COLO829 (cell line): ENCODE measurements at regions not wholly inside any gene's neighbourhood (a gene's known extent, or its start where the extent isn't known, plus 50 kb on each side); places are given as distances from the start of the nearest gene placed in this dataset.

Experiments
- DNase-seq: peaks from one replicate; pipeline ENCODE4 v3.0.0; 2012; ENCODE audit warnings: low spot score

DNA sequence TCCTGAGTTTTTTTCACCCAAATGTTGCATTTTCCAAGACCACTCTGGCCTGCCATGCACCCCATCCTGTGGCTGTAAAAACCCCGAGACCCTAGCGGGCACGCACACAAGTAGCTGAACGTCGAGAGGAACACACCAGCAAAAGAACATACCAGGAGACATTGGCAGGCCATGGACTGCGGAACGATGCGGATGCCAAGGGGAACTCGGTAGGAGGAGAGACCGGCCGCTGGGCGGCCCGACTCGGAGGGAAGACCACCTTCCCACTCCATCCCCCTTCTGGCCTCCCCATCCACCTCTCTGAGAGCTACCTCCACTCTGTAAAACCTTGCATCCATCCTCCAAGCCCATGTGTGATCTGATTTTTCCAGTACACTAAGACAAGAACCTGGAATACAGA, 105.5 kb upstream of the CELF4 start:
- no peak for DNase-seq

DNA sequence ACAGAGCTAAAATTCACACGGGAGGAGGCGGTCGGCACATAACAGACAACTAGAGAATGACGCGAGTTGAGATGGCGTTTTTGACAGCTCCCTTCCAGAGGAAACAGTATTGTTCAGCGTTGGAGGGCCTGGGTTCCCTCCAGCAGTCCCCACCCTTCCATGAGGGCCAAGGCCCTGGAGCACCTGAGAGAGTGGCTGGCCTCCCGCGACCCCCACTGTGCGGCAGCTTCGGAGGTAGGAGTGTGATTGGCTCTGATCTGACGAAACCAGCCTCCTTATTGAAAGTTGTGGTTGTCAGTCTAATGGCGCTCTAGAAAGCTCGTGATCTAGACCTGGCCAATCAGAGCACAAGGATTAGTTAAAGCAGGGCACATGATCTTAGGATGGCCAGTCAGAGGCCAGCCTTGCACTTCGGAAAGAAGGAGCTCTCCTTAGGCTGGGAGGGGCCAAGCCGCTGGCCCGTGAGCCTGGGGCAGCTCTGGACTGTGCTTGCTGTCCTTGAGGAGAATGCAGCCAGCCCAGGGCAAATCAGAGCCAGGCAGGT, 104.5 kb upstream of the CELF4 start:
- no peak for DNase-seq

DNA sequence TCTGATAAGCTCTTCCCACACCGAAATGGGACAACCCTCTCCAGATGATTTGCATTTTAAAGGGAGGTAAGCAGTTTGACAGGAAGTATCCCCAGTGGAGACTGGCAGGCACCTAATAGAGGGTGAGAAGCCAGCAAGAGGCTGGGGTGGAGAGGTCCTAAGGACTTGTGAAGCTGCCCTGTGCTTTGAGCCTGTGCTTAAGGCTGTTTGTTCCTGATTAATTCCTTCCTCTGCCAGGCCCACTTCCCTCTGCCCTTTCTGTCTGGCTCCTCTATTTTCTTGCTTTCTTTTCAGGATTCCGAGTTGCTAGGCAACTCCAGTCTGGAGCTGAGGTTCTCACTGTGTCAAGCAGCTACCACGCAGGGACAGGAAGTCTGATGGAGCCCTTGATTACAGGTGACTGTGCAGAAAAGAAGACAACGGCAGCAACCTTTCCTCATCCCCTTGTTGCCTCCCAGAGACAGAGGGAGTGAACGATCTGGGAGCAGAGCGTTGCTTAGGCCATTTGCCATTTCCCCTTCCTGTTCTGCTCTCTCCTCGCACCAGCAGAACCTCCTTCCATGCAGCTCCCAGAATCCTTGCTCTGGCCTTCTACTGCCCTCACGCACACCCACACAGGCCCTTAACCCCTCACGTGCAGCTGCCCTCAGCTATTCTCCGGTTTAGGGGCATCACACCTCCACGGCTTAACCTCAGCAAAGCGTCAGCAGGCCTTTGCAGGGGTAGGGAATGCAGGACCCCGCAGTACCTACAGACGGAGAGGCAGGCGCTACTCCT, 103.6 kb upstream of the CELF4 start:
- DNase-seq = no peak

DNA sequence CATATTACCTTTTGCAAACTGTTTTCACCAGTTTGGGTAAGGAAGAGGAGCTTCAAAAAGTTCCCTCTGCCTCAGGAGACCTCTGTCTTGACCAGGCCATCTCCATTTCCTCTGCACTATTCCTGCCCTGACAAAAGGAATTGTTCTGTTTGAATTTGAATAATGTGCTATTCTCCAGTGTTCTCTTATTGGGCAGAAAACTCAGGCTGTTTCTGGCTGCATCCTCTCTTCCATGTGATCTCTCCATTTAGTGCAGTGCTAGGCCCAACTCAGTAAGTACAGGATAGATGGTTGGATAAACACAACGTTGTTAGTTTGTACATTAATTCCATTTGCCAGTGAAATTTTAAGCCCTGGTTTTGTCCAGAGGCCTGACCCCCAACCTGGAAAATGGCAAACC, 102.2 kb upstream of the CELF4 start:
- no peak for DNase-seq

DNA sequence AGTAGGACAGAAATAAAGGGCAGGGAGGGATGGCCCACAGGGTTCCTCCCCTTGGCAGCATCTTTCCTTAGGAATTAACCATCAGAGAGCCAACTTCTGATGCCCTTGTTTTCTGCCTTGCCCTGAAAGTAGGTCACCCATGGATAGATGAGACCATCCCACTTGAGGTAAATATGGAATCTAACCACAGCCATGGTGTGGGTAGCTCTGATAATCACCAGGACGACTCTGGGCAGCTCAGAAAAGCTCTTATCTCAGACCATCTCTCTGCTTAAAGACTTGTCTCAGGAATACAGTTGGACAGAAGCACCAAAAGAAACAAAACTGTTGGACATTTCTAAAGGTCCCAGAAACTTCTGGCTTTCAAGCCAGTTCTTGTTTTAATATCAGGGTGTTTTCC, 101.4 kb upstream of the CELF4 start:
- no peak for DNase-seq

DNA sequence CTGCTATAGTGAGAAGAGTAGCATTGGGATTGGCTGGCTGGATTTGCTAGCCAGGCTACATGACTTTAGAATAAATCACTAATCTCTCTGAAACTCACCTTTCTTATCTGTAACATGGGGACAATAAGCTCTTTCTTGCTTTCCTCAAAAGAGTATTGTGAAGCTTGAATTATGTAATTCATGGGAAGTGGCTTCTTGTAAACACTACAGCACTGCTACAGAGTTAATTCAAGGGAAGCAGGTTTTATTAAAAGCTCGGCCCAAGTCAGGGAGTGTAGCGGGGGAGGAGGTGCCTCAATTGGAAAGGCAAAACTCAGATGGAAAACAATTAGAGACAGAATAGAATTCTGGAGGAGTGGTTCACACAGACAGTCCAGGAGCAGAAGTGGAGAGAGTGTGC, 100.9 kb upstream of the CELF4 start:
- no peak for DNase-seq

DNA sequence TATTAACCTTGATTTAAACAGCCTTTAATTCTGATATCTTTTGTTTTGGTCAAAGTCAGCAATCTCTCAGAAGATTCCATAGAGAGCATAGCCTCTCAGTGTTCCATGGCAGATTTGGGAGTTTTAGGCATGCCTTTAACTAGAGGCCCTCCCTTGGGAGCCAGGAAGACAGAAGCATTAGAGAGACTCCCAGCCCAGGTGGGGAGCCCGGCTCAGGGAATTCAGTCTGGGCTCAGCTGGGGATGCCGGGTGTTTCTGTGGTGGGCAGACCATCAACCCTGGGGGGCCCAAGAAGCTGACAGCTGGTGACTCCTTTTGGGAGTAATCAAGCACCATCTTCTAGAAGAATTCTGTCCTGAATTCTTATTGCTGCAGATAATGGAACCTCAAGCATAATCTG, 99.7 kb upstream of the CELF4 start:
- DNase-seq = no peak

DNA sequence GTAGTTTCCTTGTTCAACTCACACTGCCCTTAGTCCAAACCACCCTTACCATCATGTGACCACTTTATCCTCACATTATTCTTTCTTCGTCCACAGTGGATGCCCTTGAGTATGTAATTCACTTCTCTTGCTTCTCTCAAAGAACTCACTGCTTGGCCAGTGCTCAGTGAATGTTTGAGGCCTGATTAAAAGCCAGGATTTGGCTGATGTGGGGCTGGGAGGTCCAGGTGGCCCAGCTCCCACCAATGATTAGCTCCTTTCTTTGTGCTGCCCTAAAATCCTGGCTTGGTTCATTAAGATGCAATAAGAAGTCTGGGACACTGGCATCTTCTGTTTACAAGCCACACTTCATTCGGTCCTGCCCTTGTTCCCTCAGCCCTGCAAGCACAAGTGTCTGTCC, 97.8 kb upstream of the CELF4 start:
- DNase-seq = no peak

DNA sequence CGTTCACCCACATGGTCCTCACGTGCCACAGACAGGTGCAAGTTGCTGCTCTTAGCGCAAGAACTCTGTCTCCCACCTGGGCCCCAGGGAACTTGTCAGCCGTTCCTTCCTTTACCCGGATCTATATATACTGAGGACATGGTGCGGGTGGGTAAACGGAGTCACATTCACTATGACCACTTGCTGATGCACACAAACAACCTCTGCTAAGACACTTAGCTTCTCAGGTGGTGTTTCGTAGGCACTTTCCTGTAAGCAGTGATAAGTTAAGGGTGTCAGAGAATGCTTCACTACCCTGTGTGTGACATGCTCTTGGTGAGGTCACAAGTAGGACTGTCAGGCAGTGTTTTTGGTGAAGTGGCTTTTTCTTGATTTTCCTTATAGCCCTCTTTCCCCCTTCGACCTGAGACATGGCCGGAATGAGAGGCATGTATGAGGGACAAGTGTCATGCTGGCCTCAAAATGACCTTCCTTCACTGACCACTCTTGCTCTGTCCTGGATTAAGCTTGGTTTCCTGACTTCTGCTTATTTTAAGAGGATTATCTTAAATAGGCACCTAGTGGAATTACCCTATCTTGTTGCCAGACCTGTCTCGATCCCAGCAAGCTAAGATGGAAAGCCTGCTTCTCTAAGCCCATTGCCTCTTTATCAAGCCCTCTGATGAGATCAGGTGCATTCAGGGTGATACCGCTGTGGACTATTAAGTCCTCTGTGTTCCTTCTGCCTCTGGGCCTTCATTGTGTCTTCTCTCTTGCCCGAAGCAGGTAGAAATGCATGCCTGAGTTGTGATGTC, 97.1 kb upstream of the CELF4 start:
- DNase-seq = no peak

DNA sequence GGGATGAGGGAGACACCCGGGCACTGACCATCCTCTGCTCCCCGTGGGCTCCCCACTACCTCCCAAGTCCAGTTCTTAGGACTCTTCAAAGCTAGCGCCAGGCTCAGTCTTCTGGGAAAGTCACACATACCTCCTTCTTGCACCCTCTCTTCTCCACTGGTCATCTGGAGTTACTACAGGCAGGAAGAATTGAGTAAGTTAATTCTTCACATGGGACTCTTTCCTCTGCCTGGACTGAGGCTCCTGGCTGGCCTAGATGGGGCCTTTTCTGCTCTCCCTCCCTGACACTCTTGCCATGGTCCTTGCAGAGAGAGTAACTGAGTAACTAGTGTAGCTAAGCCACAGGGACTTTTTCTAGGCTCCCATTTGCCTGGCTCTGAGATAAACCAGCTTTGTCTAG, 96.5 kb upstream of the CELF4 start:
- no peak for DNase-seq

DNA sequence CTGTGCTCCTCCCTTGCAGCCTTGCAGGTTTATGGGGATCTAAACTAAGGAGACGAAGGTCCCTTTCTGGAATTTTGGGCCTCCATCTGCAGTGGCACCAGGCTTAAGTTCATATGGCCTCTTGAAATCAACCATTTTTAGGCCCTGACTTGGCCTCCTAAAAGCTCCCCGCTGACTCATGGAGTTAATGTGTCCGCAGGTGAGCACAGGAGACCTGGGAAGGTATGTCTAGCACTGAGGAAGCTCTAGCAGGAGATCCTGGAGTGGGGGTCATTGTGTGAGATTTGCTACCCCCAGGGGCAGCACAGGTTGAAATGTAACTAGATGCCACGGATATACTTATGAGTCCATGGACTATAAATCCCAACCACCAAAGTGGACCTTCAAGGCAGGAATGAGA, 95.9 kb upstream of the CELF4 start:
- DNase-seq = no peak

DNA sequence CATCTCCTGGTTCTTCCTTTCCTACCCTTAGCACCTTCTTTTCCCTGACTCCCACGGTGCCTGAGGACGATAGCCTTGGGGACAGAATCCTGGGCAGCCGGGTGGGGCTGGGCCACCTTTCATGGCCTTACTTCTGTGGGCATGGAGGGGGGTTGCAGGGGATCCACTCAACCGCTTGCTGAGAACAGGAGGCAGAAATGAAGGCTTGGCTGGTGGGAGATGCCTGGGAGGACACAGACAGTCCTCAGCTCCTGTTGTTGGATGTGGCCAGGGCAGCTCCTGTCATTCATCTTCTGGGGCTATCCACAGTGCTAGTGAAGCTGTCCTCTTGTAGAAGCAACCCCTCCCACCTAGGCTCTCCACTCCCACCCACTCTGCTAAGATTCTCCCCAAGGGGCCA, 95.5 kb upstream of the CELF4 start:
- no peak for DNase-seq

DNA sequence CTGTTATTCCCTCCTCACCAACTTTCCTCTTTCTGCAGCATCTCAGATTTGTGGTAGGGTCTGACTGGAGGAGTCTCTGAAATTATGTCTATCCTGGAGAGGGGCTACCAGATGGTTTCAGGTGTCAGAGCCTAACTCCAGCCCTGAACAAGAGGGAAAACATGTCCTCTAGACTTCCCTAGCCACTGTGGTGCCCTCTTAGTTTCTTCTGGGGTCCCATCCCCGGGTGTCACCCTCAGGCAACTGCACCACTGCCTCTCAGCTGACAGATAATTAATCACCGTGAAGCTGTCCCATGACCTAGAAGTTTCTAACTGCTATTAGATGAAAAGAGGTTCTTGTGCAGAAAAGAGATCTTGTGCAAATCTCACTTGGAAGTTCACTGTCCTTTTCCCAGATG, 95.1 kb upstream of the CELF4 start:
- DNase-seq = no peak

DNA sequence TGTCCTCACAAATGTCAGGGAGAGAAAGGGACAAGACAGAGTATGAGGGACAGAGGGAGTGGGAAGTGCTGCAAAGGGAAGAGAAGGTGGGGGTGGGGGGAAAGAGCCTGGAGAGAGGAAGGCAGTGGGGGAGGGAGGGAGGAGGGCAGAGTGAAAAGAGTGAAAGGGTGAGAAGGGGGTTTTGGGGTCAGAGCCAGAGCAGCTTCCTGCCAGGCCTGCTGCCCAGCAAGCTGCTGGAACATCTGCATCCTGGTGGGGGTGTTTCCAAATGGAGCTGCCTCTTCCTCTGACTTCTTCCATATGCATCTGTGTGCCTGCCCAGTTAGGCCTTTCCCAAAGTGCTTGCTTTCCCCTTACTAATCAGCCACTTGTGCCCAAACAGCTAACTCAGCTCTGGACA, 94.3 kb upstream of the CELF4 start:
- DNase-seq = no peak

DNA sequence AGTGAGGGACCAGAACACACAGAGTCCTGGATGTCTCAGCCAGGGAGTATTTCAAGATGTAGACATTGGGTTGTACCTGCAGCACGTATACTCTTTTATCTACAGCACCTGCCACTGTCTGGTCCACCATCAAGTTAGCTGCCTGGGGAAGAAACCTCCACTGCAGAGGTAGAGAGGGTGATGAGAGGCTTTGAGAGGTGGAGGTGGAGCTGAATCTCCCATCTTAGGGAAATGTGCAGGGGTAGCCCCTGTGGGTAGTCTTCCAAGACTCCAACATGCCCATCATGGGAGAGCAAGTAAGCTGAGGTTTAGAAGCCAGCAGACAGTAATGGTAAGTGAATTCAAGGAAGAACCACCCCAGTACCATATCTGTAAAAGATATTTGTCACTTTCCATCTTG, 93.3 kb upstream of the CELF4 start:
- DNase-seq = no peak

DNA sequence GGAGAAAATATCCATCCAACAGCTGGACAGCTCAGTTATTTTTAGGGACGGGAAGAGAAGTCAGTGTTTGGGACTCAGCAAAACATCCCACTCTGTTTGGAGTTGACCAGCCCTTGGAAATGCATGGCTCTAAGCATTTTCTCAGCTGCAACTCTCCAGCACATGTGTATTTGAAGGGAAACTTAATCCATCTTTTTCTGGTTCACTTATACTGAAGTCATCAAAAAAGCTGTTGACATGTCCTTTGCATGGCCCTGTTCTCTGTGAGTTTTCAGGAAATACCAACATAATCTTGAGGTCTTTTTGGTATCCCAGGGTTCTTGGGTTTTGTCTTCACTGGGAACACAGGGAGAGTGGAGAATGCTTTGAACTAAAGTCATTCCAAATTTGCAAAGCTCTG, 91.9 kb upstream of the CELF4 start:
- DNase-seq = no peak

DNA sequence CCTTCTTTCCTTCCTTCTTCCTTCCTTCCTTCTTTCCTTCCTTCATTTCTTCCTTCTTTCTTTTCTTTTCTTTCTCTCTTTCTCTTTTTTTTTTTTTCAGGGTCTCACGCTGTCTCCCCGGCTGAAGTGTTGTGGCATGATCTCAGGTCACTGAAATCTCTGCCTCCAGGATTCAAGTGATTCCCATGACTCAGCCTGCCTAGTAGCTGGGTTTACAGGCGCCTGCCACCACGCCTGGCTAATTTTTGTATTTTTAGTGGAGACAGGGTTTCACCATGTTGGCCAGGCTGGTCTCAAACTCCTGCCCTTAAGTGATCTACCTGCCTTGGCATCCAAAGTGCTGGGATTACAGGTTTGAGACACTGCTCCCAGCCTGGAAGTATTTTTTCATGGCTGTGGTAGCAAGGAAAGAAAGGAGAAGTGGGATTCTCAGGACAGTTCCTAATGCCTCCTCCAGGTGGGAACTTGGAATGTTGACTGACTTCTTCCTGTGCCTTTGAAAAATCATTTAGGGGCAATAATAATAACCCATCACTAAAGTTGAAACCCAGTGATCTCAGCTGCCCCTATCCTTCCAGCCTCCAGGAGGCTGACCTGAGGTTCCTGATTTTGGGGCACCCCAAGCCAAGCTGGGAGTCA, 89.3 kb upstream of the CELF4 start:
- no peak for DNase-seq

DNA sequence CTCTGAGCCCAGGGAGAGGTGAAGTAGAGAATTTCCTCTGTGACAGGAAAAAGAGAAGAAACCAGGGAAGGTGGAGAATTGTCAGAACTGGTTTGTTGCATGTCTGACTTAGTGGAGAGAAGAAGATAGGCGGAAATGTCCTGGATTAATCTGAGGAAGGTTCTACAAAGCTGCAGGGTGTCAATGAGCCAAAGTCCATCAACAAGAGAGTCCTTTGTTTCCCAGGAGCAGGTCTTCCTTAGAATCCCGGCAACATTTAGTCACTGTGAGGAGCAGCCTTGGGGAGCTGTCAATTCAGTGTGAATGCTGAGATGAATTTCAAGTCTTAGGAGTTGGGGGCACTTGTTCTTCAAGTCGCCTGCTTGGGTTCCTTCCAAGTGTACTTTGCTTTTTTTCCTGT, 88.4 kb upstream of the CELF4 start:
- DNase-seq = no peak

DNA sequence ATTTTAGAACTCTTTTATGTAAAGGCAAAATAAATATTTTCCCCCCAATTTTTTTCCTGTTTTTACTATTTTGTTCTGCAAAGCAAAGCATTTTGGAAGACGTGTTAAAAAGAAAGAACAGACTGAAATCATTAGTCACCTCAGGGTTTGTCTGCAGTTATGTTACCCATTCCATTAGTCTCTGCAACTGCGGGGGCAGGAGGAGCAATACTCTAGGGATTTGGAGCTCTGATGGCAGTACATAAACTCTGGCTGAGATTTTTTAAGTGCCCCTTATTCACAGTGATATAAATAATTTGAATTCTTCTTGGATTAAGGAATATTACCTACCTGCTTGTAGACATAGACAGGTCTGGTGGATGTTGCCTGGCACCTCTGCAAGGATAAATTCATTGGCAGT, 88.0 kb upstream of the CELF4 start:
- no peak for DNase-seq

DNA sequence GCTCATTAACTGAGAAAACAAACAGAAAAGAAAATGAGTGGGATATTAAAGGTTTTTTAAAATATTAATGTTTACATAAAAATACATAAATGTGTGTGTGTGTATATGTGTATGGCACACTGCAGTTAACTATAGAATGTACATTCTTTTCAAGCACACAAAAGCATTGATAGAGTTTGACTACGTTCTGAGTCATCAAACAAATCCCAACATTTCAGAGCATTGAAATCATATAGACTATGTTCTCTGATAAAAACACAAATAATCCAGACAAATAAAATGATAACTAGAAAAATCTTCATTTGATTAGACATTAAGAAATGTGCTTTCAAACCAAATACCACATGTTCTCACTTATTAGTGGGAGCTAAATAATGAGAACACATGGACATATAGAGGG, 84.3 kb upstream of the CELF4 start:
- no peak for DNase-seq

DNA sequence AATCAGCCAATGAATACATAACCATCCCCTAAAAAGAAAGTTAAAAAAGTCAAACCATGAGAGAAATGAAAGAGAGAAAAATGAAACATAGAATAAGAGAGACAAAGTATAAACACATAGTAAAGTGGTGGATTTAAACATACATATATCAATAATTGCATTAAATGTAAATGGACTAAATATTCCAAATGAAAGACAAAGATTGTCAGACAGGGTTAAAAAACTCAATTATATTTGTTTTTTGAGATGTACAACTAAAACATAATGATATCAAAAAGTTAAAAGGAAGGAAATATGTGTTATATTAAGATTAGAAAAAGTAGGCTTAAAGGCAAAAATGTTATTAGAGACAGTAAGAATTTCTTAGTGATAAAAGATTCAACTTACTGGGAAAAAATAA, 83.8 kb upstream of the CELF4 start:
- no peak for DNase-seq

DNA sequence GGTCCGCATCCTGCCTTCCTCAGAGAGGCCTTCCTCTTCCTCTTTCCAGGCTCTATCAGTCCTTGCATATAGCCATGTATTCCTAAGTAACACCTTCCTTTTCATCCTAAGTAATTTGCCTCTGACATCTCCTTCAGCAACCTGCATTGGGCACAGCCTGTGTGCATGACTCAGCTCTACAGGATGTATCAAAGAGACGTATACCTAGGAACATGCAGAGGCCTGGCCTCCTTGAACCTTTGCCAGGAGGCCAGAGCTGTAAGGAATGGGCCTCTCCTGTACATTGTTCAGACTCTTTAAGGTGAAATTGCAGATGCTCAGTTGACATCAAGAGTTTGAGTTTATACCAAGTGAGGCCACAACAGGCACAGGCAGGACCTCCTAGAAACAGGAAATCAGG, 76.0 kb upstream of the CELF4 start:
- DNase-seq = no peak

DNA sequence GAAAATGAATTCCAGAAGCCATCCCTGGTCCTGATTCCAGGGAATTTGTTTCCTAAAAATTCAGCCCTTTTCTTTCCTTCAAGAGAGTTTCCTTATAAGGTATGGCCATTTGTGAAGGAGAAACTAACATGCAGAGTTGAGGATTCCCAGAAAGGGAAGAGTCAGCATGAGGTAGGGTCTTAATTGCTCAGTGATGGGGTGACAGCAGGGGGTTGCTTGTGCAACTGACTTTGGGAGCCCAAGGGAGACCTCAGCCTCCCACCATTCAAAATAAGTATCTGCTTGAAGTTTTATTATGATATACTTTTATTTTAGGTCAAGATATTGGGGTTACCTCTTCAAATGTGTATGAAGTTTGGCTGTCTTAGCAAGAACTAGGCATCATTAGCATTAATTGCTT, 74.9 kb upstream of the CELF4 start:
- DNase-seq = no peak
